ENCODE measurements at regions not wholly inside any gene's neighbourhood (a gene's known extent, or its start where the extent isn't known, plus 50 kb on each side); places are given as distances from the start of the nearest gene placed in this dataset.
"Not testable (repeated sequence)": the region's sequence is repeated elsewhere in the genome, so short reads cannot be mapped to it uniquely, and the experiment has no call there.

DNA sequence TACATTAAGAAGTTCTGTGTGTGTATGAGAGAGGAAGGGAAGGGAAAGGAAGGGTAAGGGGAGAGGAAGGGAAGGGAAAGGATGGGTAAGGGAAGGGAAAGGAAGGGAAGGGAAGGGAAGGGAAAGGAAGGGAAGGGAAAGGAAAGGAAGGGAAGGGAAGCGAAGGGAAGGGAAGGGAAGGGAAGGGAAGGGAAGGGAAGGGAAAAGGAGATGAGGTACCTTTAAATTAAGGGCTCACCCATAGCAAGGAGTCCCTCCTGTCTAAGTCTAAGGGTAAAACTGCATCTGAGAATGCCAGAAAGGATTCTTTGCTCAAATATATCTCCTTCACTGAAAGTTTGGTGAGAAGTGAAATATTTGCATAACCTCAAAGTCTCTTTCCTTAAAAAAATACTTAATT, 572.1 kb upstream of the ADAMTS9 start:
- DNase-seq = no peak
- peaks cover 22% of the 10 kb centered on the region for H3K9me3 Mint-ChIP-seq
- CTCF ChIA-PET = no interaction called here
- no peaks in the 10 kb centered on the region for H3K36me3 Mint-ChIP-seq
- H3K27ac Mint-ChIP-seq = no peak overlapping the region
- no peak overlapping the region for H3K4me3 Mint-ChIP-seq
- no peaks in the 10 kb centered on the region for H3K27me3 Mint-ChIP-seq
- POLR2A ChIA-PET = no interaction called here
- H3K4me1 Mint-ChIP-seq (ENCODE audit: low read depth) = no peaks in the 10 kb centered on the region
- intact Hi-C loops (cut with micrococcal nuclease) = no loop called here

DNA sequence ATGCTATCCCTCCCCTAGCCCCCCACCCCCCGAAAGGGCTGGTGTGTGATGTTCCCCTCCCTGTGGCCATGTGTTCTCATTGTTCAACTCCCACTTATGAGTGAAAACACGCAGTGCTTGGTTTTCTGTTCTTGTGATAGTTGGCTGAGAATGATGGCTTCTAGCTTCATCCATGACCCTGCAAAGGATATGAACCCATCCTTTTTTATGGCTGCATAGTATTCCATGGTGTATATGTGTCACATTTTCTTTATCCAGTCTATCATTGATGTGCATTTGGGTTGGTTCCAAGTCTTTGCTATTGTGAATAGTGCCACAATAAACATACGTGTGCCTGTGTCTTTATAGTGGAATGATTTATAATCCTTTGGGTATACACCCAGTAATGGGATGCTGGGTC, 565.1 kb upstream of the ADAMTS9 start:
- H3K27me3 Mint-ChIP-seq; intact Hi-C loops (cut with micrococcal nuclease); H3K4me3 Mint-ChIP-seq; H3K36me3 Mint-ChIP-seq; CTCF ChIA-PET; H3K27ac Mint-ChIP-seq; H3K4me1 Mint-ChIP-seq (ENCODE audit: low read depth); POLR2A ChIA-PET; DNase-seq: not testable (repeated sequence)
- peaks cover 33% of the 10 kb centered on the region for H3K9me3 Mint-ChIP-seq

DNA sequence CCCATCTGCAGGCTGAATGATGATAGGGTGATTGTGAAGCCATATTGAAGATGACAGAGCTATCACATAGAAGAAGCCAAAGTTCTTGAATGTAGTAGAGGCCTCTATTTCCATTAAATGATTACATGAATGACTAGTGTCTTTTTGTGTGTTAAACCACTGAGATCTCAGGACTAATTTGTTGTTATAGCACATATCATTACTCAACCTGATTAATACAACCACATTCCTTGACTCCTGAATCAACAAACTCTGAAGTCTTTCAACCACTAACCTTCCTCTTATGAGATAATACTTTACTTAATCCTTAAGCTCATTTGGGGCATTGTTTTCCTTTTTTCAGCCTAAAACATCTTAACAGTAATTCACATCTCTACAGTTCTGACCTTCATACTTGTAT, 564.5 kb upstream of the ADAMTS9 start:
- no peaks in the 10 kb centered on the region for H3K27me3 Mint-ChIP-seq
- POLR2A ChIA-PET = no interaction called here

DNA sequence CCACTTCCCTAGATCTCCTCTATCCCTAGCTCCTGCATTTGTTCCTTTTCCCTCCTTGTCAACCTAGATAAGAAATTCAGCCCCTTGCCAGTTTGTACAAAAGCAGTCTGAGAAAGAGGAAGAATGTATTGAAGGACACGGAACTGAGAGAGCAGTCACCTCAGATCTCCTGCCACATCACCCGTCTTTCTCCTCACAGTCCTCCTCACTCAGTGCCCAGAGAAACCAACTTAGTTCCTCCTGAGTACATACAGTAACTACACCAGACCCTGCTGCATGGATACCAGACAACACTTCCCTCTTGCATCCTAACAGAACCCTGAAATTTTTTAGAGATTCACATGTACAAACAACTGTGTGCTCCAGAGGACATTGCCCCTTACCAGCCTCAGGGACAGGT, 563.6 kb upstream of the ADAMTS9 start:
- Mint-ChIP-seq H3K4me1 (ENCODE audit: low read depth) (no peaks in the 10 kb centered on the region), H3K4me3 (no peak overlapping the region), H3K27ac (no peak overlapping the region), H3K27me3 (no peaks in the 10 kb centered on the region), H3K36me3 (no peaks in the 10 kb centered on the region), H3K9me3 (peaks cover 31% of the 10 kb centered on the region)
- CTCF ChIA-PET = no interaction called here
- DNase-seq = no peak
- POLR2A ChIA-PET = no interaction called here
- intact Hi-C loops (cut with micrococcal nuclease) = no loop called here

More for the DNA sequence above, 564.5 kb upstream of the ADAMTS9 start:
- Mint-ChIP-seq H3K9me3 (peaks cover 33% of the 10 kb centered on the region), H3K27ac (no peak overlapping the region), H3K4me3 (no peak overlapping the region), H3K4me1 (ENCODE audit: low read depth) (no peaks in the 10 kb centered on the region), H3K36me3 (no peaks in the 10 kb centered on the region)
- CTCF ChIA-PET = no interaction called here
- intact Hi-C loops (cut with micrococcal nuclease) = no loop called here
- no peak for DNase-seq

DNA sequence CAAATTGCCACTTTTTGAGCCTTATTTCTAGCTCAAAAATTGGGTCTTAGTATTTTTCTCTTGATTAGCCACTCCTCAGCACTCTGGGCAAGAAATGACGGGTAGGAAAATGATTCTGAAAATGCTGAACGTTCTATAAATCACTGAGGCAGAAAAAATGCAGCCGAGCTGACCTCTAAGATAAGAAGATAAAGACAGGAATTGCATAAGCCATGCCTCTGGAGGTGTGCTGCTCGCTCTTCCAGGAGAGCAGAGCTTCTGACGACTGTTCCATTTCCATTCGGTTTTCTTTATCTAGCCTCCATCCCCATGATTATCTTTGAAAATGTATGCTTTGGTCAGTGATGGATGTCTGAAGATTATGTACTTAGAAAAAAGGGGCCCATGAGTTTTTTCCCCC, 558.8 kb upstream of the ADAMTS9 start:
- ChIA-PET POLR2A (no interaction called here), CTCF (no interaction called here)
- no peak overlapping the region for H3K27ac Mint-ChIP-seq
- no peak for DNase-seq
- no peaks in the 10 kb centered on the region for H3K4me1 Mint-ChIP-seq (ENCODE audit: low read depth)
- intact Hi-C loops (cut with micrococcal nuclease) = no loop called here
- no peak overlapping the region for H3K4me3 Mint-ChIP-seq
- H3K36me3 Mint-ChIP-seq = no peaks in the 10 kb centered on the region
- H3K9me3 Mint-ChIP-seq = peaks cover 13% of the 10 kb centered on the region
- H3K27me3 Mint-ChIP-seq = no peaks in the 10 kb centered on the region

DNA sequence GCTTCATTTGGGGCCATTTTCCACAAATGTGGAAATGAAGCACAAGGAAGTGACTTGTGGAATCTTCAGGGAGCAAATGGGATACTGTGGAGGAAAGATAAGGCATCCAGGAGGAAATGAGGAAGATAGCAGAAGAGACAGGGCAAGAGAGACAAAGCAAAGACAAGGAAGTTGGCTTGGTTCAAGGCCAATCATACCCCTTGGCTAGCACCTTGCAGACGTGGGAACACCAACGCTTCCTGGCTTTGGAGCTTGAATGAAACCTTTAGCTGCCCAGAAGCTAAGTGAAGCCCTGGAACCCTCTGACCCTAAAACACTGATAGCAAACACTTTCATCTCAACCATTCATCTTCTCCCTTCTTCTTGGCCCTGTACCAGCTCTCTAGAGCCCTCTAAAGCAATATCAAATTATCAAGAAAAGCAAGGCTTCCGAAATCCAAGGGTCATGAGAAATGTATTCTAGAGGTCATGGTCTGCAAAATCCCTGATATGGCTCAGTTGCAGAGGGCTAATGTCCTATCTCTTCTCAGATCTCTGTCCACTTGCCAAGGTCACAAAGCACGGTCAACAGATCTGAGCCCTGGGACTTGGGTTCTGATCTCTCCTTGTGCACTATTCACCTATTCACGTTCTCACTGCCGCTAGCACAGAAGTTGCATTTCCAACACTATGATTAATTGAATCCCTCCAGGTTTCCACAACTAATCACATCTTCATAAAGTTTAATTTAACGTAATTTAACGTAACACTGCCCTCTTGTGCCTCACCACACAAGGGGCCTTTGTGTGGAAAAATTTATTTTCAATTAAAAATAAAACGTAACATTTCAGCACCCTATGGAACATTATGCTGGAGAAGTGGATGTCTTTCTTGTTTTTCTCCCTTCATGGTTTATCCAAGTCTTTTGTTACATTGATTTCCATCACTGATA, 557.6 kb upstream of the ADAMTS9 start:
- Mint-ChIP-seq H3K4me3 (no peak overlapping the region), H3K27me3 (no peaks in the 10 kb centered on the region), H3K27ac (no peak overlapping the region), H3K36me3 (no peaks in the 10 kb centered on the region), H3K4me1 (ENCODE audit: low read depth) (no peaks in the 10 kb centered on the region), H3K9me3 (peaks cover 7% of the 10 kb centered on the region)
- DNase-seq = no peak
- POLR2A ChIA-PET = no interaction called here
- intact Hi-C loops (cut with micrococcal nuclease) = no loop called here
- CTCF ChIA-PET = no interaction called here

DNA sequence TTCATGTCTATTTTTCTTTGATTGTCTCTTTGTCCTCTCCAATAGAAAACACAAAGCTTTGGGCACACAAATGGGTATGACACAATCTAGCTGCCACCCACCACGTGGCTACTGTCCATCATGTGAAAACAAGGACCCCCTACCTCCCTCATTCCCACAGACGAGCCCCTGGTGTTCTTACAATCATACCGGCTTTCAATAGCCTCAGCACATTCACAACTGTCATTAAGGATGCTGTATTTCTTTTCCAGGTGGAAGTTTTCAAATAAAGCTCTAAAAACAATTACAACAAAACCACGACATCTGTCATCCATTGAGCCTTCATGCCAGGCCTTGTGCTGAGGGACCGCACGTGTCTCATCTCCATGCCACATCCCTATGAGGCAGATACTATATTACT, 552.6 kb upstream of the ADAMTS9 start:
- Mint-ChIP-seq H3K27me3 (no peaks in the 10 kb centered on the region), H3K4me1 (ENCODE audit: low read depth) (no peaks in the 10 kb centered on the region), H3K27ac (no peak overlapping the region), H3K36me3 (no peaks in the 10 kb centered on the region), H3K4me3 (no peak overlapping the region), H3K9me3 (peaks cover 11% of the 10 kb centered on the region)
- no peak for DNase-seq
- ChIA-PET POLR2A (no interaction called here), CTCF (no interaction called here)
- intact Hi-C loops (cut with micrococcal nuclease) = no loop called here

DNA sequence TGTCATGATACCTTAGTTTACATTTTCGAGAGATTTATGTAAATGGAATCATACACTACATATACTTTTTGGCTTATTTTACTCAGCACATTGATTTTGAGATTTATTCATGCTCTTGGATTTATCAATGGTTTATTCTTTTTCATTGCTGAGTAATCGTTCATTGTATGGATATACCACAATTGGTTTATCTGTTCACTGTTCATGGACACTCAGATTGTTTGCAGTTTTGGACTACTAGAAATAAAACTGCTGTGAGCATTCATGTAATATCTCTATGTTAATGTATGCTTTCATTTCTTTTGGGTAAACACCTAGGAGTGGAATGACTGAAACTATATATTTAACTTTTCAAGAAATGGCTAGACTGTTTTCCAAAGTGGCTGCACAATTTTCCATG, 550.9 kb upstream of the ADAMTS9 start:
- Mint-ChIP-seq H3K36me3 (no peaks in the 10 kb centered on the region), H3K9me3 (peaks cover 11% of the 10 kb centered on the region), H3K4me1 (ENCODE audit: low read depth) (no peaks in the 10 kb centered on the region), H3K27ac (no peak overlapping the region), H3K4me3 (no peak overlapping the region), H3K27me3 (no peaks in the 10 kb centered on the region)
- intact Hi-C loops (cut with micrococcal nuclease) = no loop called here
- ChIA-PET CTCF (no interaction called here), POLR2A (no interaction called here)
- DNase-seq = no peak

DNA sequence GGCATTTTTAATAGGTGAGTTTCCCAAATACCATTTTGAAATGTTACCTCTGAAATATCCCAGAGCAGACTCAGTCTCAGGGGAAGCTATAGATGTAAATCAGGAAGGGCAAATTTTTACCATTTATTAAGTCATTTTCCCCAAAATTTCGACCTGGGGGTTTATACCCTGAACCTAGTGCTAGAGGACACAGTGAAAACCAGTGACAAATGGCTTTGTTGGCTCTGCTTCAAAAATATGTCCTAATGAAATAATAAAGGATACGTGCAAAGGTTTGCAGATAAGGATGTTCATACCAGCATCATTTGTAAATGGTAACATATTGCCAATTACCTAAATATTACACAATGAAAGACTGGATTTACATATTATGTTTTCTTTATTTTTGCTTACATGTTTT, 546.7 kb upstream of the ADAMTS9 start:
- ChIA-PET POLR2A (no interaction called here), CTCF (no interaction called here)
- peaks cover 8% of the 10 kb centered on the region for H3K9me3 Mint-ChIP-seq
- H3K27me3 Mint-ChIP-seq = no peaks in the 10 kb centered on the region
- no peak for DNase-seq
- intact Hi-C loops (cut with micrococcal nuclease) = no loop called here
- no peak overlapping the region for H3K4me3 Mint-ChIP-seq
- H3K4me1 Mint-ChIP-seq (ENCODE audit: low read depth) = no peaks in the 10 kb centered on the region
- no peak overlapping the region for H3K27ac Mint-ChIP-seq
- no peaks in the 10 kb centered on the region for H3K36me3 Mint-ChIP-seq

DNA sequence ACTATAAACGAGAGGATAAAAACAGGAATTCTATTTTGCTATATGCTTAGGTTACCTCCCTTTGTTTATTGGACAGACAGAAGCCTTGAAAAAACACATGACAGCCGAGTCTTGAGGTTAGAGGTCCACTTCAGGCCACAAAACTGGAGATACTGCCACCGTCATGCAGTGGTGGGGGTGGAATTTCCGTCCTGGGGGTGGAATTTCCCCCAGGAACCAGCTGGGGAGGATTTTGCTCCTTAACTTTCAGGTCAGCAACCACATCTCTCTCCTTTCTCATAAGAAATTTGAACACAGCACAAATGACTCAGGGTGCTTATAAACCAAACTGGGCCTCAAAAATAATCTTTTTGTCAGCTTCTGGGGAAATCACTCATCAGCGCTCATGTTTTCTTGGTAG, 545.8 kb upstream of the ADAMTS9 start:
- intact Hi-C loops (cut with micrococcal nuclease) = no loop called here
- no peak overlapping the region for H3K4me3 Mint-ChIP-seq
- H3K9me3 Mint-ChIP-seq = peaks cover 8% of the 10 kb centered on the region
- no peaks in the 10 kb centered on the region for H3K27me3 Mint-ChIP-seq
- H3K4me1 Mint-ChIP-seq (ENCODE audit: low read depth) = no peaks in the 10 kb centered on the region
- CTCF ChIA-PET = no interaction called here
- no peak for DNase-seq
- no peak overlapping the region for H3K27ac Mint-ChIP-seq
- no peaks in the 10 kb centered on the region for H3K36me3 Mint-ChIP-seq
- POLR2A ChIA-PET = no interaction called here

DNA sequence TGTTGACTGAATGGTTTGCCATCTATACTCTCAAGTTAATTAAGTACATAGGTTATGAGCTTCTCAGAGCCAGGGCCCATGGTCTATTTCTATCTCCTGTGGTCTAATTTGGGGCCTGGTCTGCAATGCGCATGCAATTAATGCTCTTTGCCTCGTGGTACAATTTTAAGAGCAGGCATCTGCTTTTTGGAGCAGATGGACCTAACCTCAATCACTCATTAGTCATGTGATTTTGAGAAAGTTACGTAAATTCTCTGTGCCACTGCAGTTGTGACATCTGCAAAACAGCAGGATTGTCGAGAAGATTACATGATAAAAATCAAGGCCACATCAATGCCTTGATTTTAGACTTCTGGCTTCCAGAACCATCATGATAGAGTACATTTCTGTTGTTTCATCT, 543.7 kb upstream of the ADAMTS9 start:
- Mint-ChIP-seq H3K4me3 (no peak overlapping the region), H3K27ac (no peak overlapping the region), H3K4me1 (ENCODE audit: low read depth) (no peaks in the 10 kb centered on the region), H3K36me3 (no peaks in the 10 kb centered on the region), H3K27me3 (no peaks in the 10 kb centered on the region), H3K9me3 (peaks cover 3% of the 10 kb centered on the region)
- DNase-seq = no peak
- intact Hi-C loops (cut with micrococcal nuclease) = no loop called here
- ChIA-PET POLR2A (no interaction called here), CTCF (interaction anchor here (0.6 kb wide), 1 partner anchor 1158 kb away, joined by 3 read pairs; no protein-coding TSS in a partner anchor)

DNA sequence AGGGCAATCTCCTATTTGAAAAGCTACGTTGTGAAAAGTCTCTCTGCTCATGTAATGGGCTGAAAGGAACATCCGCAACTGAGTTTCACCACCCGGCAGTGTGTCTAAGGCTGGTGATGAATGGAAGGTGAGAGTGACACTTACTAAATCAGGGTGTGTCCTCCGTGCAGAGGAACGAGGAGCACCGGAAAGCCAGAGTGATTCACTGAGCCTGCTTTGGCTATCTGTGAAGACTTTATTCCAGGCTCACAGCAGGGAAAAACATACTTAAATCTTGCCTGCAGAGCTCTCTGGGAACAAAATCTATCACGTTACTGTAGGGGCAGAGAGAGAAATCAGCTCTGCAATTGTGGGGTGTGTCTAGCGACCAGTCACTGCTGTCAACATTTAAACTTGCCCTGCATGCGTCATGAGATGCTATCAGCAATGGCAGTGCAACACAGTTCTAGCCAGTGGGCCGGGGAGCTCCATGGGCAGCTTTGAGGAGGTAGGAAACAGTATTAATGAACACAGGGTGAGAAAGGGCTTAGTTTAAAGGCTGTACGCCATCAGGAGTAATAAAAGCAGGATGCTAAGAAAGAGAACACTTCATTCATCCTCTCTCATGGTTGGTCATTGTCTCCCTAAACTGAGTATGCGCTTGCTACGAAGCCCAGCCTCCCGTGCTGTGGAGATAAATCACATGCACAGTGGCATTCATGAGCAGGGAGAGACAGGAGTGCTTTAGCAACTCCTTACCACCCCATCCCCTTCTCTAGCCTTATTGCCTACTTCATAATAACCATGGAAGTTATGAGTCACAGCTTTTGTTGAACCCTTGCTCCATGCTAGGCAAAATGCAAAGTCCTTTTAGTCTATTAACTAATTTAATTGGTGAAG, 542.7 kb upstream of the ADAMTS9 start:
- H3K27ac Mint-ChIP-seq = no peak overlapping the region
- H3K4me1 Mint-ChIP-seq (ENCODE audit: low read depth) = no peaks in the 10 kb centered on the region

DNA sequence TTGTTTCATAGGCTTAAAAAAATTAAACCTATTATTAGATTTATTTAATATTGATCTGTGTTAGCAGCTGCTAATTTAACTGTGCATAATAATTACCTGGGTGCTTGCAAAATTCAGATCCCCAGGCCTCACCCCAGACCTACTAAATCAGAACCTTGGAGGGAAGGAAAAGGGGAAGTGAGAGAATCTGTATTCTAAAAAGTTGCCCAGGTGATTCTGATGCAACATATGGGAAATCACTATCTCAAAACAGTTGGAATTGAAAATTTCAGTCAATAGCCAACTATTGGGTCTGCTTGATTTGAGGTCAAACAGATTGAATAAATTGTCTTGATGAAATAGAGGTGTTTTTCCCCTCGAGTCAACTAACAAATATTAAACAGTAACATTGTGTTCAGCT, 538.5 kb upstream of the ADAMTS9 start:
- Mint-ChIP-seq H3K27me3 (no peaks in the 10 kb centered on the region), H3K4me3 (no peak overlapping the region), H3K27ac (no peak overlapping the region), H3K36me3 (no peaks in the 10 kb centered on the region), H3K4me1 (ENCODE audit: low read depth) (no peaks in the 10 kb centered on the region), H3K9me3 (peaks cover 2% of the 10 kb centered on the region)
- CTCF ChIA-PET = no interaction called here
- DNase-seq = no peak
- intact Hi-C loops (cut with micrococcal nuclease) = no loop called here
- POLR2A ChIA-PET = no interaction called here

More for the DNA sequence above, 542.7 kb upstream of the ADAMTS9 start:
- DNase-seq = no peak
- ChIA-PET POLR2A (no interaction called here), CTCF (no interaction called here)
- H3K9me3 Mint-ChIP-seq = no peaks in the 10 kb centered on the region
- intact Hi-C loops (cut with micrococcal nuclease) = no loop called here
- no peaks in the 10 kb centered on the region for H3K36me3 Mint-ChIP-seq
- no peaks in the 10 kb centered on the region for H3K27me3 Mint-ChIP-seq
- no peak overlapping the region for H3K4me3 Mint-ChIP-seq

Data from activated CD4-positive, alpha-beta memory T cell treated with anti-CD3 and anti-CD28 coated beads for 36 hours (primary cell).